HFFc6 (cell line): ENCODE measurements at regions not wholly inside any gene's neighbourhood (a gene's known extent, or its start where the extent isn't known, plus 50 kb on each side); places are given as distances from the start of the nearest gene placed in this dataset.

Experiments
- DNase-seq: peaks from one replicate; pipeline ENCODE4 v3.0.0-alpha.2; 2018
- H3K27ac Mint-ChIP-seq: 2 replicates; pipeline ENCODE4 v1.8.0; 2020; ENCODE audit warnings: mild to moderate bottlenecking, mixed read lengths
- H3K27me3 Mint-ChIP-seq: 2 replicates; pipeline ENCODE4 v1.8.0; 2021; ENCODE audit warnings: mild to moderate bottlenecking, moderate library complexity, mixed read lengths; ENCODE audit not compliant: insufficient read depth
- H3K36me3 Mint-ChIP-seq: 2 replicates; pipeline ENCODE4 v1.8.0; 2021; ENCODE audit warnings: low read depth, mixed read lengths
- H3K4me1 Mint-ChIP-seq: 2 replicates; pipeline ENCODE4 v1.8.0; 2020; ENCODE audit warnings: low read depth, mixed read lengths
- H3K4me3 Mint-ChIP-seq: 2 replicates; pipeline ENCODE4 v1.8.0; 2020; ENCODE audit warnings: mild to moderate bottlenecking, moderate library complexity, mixed read lengths
- H3K9me3 Mint-ChIP-seq: 2 replicates; pipeline ENCODE4 v1.8.0; 2020; ENCODE audit warnings: mild to moderate bottlenecking, mixed read lengths
- TF ChIP-seq, protein P1 (sequence below): fragments of 200-600 bp; sonication (generic); IDR thresholded peaks from 2 replicates; pipeline ENCODE4 v1.5.0; 2021; ENCODE audit warnings: antibody characterized with exemption, mild to moderate bottlenecking

DNA sequence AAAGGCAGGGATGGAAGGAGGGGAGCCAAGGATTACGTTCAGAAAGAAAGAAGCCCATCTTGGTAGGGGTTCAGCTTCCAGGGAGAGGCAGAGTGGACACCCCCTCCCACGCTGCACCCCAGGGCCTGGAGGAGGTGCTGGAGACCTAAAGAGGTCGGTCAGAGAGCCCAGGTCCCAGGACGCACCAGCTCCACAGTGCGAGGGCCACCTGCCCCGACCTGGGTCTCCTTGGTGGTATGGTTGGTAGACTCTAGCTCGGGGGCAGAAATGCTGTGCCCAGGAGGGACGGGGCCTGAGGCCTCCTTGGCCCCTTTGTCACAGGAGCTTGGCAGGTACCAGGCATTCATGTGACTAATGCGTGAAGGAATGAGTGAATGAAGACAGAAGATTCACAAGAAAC, 87.1 kb upstream of the RAB6C start:
- Mint-ChIP-seq H3K9me3 (no peaks in the 10 kb centered on the region; the same call in 1 of the 2 replicates), H3K36me3 (no peaks in the 10 kb centered on the region), H3K4me1 (peaks cover 7% of the 10 kb centered on the region), H3K4me3 (no peak overlapping the region), H3K27me3 (no peaks in the 10 kb centered on the region; the same call in 1 of the 2 replicates), H3K27ac (no peak overlapping the region)
- TF ChIP-seq, protein P1, sequence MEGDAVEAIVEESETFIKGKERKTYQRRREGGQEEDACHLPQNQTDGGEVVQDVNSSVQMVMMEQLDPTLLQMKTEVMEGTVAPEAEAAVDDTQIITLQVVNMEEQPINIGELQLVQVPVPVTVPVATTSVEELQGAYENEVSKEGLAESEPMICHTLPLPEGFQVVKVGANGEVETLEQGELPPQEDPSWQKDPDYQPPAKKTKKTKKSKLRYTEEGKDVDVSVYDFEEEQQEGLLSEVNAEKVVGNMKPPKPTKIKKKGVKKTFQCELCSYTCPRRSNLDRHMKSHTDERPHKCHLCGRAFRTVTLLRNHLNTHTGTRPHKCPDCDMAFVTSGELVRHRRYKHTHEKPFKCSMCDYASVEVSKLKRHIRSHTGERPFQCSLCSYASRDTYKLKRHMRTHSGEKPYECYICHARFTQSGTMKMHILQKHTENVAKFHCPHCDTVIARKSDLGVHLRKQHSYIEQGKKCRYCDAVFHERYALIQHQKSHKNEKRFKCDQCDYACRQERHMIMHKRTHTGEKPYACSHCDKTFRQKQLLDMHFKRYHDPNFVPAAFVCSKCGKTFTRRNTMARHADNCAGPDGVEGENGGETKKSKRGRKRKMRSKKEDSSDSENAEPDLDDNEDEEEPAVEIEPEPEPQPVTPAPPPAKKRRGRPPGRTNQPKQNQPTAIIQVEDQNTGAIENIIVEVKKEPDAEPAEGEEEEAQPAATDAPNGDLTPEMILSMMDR, result no peak
- DNase-seq, result no peak

DNA sequence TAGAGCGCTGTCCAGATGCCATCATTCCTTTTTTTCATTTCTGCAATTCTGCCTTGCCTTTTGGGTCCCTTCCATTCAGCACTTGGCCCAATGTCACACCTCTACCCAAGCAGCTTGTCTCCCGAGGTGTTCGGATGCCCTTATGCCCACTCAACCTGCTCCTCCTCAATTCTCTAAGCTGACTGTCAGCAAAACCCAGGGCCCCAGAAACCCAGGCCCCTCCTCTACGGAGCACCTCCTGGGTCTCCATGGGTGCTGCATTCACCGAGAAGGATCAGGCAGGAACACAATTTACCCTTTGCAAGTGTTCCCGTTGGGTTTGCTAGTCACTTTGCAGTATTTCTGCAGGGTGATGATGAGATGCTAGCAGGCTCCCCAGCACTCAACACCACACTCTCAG, 86.7 kb upstream of the RAB6C start:
- Mint-ChIP-seq H3K27me3 (no peaks in the 10 kb centered on the region; the same call in 1 of the 2 replicates), H3K4me3 (no peak overlapping the region), H3K9me3 (no peaks in the 10 kb centered on the region; the same call in 1 of the 2 replicates)

GRCh38 chr2:129893244-129893643, 86.2 kb upstream of the RAB6C start:
- H3K36me3 Mint-ChIP-seq, result no peaks in the 10 kb centered on the region
- no peak overlapping the region for H3K27ac Mint-ChIP-seq
- peaks cover 7% of the 10 kb centered on the region for H3K4me1 Mint-ChIP-seq
- no peak overlapping the region for H3K4me3 Mint-ChIP-seq
- no peaks in the 10 kb centered on the region; the same call in 1 of the 2 replicates for H3K27me3 Mint-ChIP-seq
- no peak for DNase-seq
- H3K9me3 Mint-ChIP-seq, result no peaks in the 10 kb centered on the region; the same call in 1 of the 2 replicates
- TF ChIP-seq, protein P1, result no peak

More for the DNA sequence above, 86.7 kb upstream of the RAB6C start:
- peaks cover 7% of the 10 kb centered on the region for H3K4me1 Mint-ChIP-seq
- DNase-seq, result no peak
- H3K27ac Mint-ChIP-seq, result no peak overlapping the region
- TF ChIP-seq, protein P1, result no peak
- no peaks in the 10 kb centered on the region for H3K36me3 Mint-ChIP-seq

- DNase-seq, result no peak
- Mint-ChIP-seq H3K9me3 (no peaks in the 10 kb centered on the region; the same call in 1 of the 2 replicates), H3K4me3 (no peak overlapping the region), H3K4me1 (no peaks in the 10 kb centered on the region), H3K36me3 (no peaks in the 10 kb centered on the region), H3K27ac (no peak overlapping the region), H3K27me3 (no peaks in the 10 kb centered on the region; the same call in 1 of the 2 replicates)
- TF ChIP-seq, protein P1, result no peak
These were observed 84.8 kb upstream of the RAB6C start for GRCh38 chr2:129894616-129895015.

- TF ChIP-seq, protein P1, result no peak
- Mint-ChIP-seq H3K36me3 (no peaks in the 10 kb centered on the region), H3K4me1 (no peaks in the 10 kb centered on the region), H3K9me3 (no peaks in the 10 kb centered on the region; the same call in 1 of the 2 replicates), H3K4me3 (no peak overlapping the region), H3K27ac (no peak overlapping the region), H3K27me3 (no peaks in the 10 kb centered on the region; the same call in 1 of the 2 replicates)
- no peak for DNase-seq
These were observed 84.4 kb upstream of the RAB6C start for GRCh38 chr2:129895061-129895460.
